Stimulated activated CD4-positive, alpha-beta T cell treated with anti-CD3 and anti-CD28 coated beads, Interleukin-2, amount 100 ng/mL, for 48 hours (primary cell): ENCODE measurements at regions not wholly inside any gene's neighbourhood (a gene's known extent, or its start where the extent isn't known, plus 50 kb on each side); places are given as distances from the start of the nearest gene placed in this dataset.
"Not testable (repeated sequence)": the region's sequence is repeated elsewhere in the genome, so short reads cannot be mapped to it uniquely, and the experiment has no call there.

Source experiments
- DNase-seq, 2 donors: peaks; one replicate each; pipeline ENCODE4 v3.0.0-alpha.2; 2020

- no peak for DNase-seq
Measured at GRCh38 chr17:72372185-72372584, 251.4 kb downstream of the SOX9 start.

DNA sequence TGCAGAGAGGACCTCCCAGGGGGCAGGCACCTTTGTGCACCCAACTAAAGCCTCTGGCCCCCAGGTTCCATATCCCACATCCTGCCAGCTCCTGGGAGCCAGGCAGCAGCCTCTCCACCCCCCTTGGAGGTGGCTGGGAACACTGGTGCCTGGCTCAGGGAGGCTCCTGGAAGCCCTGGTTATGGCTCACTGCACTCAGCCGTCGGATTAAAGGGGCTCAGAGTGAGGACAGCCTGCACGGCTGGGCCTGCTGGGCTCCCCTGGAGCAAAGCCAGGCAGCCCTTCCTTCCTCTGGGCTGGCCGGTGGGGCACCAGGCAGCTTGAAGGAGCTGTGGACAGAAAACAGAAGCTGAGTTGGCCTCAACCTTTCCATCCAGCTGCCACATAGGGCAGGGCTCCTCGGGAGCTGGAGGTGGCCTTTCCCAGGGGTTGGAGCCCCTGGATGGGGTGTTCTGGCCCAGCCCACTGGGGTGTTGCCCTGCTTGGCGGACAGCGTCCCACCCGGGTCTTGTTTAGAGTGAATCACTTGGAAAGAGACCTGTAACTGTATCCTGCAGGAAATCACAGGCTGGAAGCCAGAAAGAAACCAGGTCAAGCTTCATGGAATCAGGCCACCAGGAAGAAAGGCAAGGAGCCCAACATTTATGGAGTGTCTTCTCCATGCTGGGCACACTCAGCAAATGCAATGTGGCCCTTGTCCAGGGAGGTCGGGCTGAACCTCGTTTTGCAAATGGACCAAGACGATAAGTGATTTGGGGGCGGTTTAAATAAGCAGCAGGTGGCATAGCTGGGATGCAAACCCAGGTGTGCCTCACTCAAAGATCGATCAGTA is 253.3 kb downstream of the SOX9 start:
- no peak for DNase-seq

GRCh38 chr17:72376526-72377345 is 255.9 kb downstream of the SOX9 start:
- no peak for DNase-seq

DNA sequence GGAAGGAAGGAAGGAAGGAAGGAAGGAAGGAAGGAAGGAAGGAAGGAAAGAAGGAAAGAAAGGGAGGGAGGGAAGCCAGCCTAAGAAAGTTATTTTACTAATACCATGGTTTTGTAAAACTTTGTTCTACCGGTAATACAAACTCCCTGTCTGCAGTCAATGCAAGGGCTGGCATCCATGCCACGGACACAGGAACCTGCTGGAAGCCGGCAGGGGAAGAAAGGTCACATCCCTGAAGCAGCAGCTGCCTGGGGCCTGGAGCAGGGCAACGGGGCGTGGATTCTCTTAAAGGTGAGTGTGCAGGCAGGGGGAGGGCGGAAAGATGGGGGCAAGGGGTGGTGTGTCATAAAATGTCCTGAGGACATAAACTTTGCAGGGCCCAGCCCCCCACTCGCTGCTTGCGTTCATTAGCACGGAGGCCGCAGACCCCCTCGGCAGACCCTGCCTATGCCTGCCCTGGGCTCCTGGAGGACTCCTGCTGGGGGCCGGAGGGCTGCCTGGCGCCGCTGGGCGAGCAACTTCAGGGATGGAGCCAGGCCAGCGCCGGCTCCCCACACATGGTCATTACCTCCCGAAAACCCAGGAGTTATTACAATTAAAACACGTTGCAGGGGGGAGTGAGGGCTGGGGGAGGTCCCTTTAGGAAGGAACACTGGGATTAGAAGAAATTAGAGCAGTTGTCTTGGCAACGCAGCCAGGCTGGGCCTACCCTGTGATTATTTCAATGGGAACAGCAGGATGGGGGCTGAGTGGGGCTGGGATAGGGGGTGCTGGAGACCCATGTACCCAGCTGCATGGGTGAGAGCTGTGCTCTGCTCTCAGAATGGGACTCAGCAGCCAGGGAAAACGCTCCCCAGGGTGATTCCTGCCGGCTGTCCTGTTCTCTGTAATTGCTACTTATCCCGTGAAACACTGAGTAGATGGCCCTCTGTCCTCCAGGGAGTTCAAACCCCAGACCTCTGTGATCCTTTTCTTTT is 257.9 kb downstream of the SOX9 start:
- no peak for DNase-seq

DNA sequence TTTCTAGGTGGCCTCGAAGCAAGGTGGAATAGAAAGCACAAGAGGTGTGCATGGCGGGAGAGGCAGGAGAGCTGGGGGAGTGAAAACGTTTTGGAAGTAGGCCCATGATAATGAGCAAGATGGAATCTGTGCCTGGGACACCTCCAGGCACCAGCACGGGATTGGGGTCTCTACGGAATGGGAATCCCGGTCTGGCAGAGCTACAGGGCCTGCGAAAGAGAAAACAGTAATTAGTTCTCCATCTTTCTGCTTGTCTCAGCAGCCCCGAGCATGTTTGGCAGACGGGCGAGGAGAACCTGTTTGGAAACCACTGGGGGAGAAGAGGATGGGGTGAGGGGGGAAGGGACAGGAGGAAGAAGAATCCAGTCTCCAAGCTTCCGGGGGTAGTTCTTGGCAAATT is 258.7 kb downstream of the SOX9 start:
- DNase-seq: no peak

DNA sequence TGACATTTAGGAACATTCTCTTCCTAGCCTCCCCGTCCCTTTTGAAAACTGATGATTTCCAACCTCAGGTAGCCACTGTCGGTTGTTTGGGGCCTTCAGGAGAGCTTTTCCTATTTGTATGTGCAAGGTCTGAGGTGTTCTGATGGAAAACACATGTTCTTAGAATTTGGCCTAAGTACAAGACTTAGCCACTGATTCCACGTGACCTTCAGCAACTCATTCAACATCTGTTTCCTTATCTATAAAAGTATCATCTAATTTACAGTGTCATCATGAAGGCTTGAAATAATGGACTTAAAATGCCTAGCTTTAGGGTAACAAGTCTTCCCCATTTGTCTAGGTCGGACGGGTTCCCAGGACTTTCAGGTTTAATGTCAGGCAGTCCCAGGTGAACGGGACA is 259.3 kb downstream of the SOX9 start:
- no peak for DNase-seq

DNA sequence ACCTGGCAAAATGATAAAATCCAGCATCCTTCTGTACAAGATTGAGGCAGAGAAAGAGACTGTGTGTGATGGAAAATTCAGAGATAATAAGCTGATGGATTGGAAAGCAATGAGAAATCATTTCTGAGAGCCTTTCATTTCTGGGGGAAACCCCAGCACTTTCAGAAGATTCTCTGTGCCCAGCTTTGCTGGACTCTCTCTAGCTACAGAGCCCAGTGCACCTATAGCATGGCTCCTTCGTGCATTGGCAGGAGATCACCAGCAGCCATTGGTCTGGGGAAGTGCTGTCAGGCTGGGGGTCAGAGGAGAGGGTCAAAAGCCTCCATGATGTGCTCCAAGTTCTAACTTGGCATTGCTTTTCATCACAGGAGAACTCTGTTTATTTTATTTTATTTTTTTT is 259.9 kb downstream of the SOX9 start:
- no peak for DNase-seq

- no peak for DNase-seq
Measured at GRCh38 chr17:72381597-72382397, 261.0 kb downstream of the SOX9 start.

DNA sequence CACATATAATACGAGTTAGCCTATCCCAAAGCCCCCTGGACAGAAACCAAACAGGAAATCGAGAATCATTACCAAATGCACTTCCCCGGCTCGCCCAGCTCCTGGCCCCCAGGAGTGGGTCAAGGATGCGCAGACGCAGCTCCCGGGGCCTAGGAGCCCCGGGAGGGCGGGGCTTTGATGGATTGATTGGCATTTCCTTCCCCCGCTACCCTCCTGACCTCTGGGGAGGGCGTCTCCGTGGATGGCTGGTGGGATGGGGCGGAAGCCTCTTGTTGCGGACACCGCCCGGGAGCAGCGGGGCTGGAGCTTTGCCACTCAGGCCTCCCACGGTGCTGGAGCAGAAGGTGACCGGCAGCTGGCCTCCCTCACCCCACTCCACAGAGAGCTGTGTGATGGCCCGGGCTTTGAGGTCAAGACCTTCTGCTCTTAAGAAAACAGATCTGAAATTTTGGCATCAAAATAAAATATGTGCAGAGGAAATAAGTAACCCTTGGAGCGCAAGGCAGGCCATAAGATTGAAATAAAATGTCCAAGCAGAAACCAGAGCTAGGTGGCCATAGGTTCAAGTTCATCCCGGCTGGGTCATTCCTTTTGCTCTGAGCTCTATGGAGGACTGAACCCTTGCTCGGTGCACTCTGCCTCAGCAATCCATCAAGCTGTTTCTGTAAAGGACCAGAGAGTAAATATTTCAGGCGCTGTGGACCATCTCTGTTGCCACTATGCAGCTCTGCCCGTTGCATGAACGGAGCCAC is 262.3 kb downstream of the SOX9 start:
- no peak for DNase-seq

DNA sequence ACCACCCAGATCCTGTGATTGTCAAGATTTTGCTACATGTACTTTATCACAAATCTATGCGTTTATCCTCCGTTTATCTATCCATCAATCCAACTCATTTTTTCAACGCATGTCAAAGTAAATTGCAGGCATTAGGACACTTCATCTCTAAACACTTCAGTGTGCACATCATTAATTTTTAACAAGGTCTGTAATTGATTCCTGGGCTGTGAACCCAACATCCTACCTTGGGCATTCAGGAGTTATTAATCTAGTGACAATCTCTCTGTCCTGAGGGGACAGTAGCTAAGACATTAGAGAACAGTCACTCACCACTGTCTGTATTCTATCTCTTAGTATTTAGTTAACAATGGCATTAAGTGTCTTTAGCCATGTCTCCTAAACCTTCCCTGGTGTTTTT is 264.7 kb downstream of the SOX9 start:
- no peak for DNase-seq

DNA sequence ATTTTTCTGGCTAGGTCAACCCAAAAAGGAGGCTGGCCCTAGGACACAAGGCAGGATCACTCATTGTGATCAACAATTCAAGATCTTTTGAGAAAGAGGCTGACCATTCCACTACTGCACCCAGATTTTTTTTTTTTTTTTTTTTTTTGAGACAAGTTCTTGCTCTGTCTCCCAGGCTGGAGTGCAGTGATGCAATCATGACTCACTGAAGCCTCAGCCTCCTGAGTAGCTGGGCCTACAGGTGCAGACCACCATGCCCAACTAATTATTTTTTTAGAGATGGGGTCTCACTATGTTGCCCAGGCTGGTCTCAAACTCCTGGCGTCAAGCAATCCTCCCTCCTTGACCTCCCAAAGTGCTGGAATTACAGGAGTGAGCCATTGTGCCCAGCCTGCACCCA is 265.4 kb downstream of the SOX9 start:
- DNase-seq: not testable (repeated sequence)

DNA sequence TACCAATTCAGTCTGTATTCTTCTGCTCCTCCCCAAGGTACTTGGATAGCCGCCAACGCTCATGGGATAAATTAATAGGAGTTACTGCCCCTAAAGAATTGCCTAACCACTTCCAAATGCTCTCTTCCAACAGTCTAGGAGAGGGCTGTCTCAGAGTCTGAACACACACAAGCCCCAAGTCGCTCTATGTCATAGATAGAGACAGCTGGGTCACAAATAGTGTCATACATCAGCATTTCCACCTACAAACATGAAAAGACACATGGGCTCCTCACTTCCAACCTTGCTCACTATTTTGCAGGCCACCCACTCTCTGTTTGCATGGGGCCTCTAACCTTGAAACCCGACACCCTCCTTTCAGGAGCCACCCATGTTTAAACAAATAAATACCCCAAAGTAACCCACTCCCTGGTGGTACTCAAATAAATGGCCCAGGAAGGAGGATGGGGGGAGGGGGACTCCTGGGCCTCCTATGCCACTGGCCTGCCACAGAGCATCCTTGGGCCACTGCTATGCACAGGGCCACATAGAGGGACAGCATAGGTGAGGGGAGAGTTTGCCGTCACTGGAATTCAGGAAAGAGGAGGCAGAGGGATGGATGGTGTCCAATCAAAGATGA is 265.9 kb downstream of the SOX9 start:
- no peak for DNase-seq

GRCh38 chr17:72387487-72387886 is 266.7 kb downstream of the SOX9 start:
- no peak for DNase-seq

GRCh38 chr17:72387969-72388368 is 267.1 kb downstream of the SOX9 start:
- no peak for DNase-seq

- DNase-seq: no peak
Measured at GRCh38 chr17:72388765-72389473, 268.1 kb downstream of the SOX9 start.

- no peak for DNase-seq
Measured at GRCh38 chr17:72390675-72391508, 270.1 kb downstream of the SOX9 start.

- DNase-seq: no peak
Measured at GRCh38 chr17:72392056-72393010, 271.5 kb downstream of the SOX9 start.

GRCh38 chr17:72393553-72393952 is 272.7 kb downstream of the SOX9 start:
- no peak for DNase-seq
